Gastroesophageal sphincter (tissue), 4 donors: ENCODE measurements at regions not wholly inside any gene's neighbourhood (a gene's known extent, or its start where the extent isn't known, plus 50 kb on each side); places are given as distances from the start of the nearest gene placed in this dataset.

Experiments used
- ATAC-seq: fragments of 150-250 bp; one replicate; pipeline ENCODE4 v1.9.1; 2016; ENCODE audit warnings: mild to moderate bottlenecking, moderate library complexity
- H3K27ac ChIP-seq, 4 donors: fragments of 200-600 bp; sonication (generic) in 3 of 4; 1 replicate in 3 of 4; 2 replicates in 1 of 4; pipeline ENCODE4 v1.5.1; 2016 to 2019
- H3K27me3 ChIP-seq: fragments of 200-600 bp; sonication (generic); one replicate; pipeline ENCODE4 v1.5.1; 2019
- H3K36me3 ChIP-seq, 2 donors: fragments of 200-600 bp; sonication (generic); one replicate each; pipeline ENCODE4 v1.5.1; 2019; ENCODE audit warnings: control low read depth in 1 of 2
- H3K4me1 ChIP-seq, 3 donors: fragments of 200-600 bp; sonication (generic); 1 replicate in 2 of 3; 2 replicates in 1 of 3; pipeline ENCODE4 v1.5.1; 2016 to 2019; ENCODE audit warnings: control low read depth in 2 of 3
- H3K4me3 ChIP-seq, 2 donors: fragments of 200-600 bp; sonication (generic); one replicate each; pipeline ENCODE4 v1.5.1; 2019; ENCODE audit warnings: mild to moderate bottlenecking in 1 of 2, moderate library complexity in 1 of 2
- H3K9me3 ChIP-seq, 3 donors: fragments of 200-600 bp; sonication (generic); one replicate each; pipeline ENCODE4 v1.5.1; 2017 to 2019; ENCODE audit warnings: control low read depth in 2 of 3
- CTCF ChIP-seq, 4 experiments: fragments of 200-600 bp in 2 of 4; fragments of 450-650 bp in 2 of 4; sonication (generic) in 1 of 4; IDR thresholded peaks; one replicate each; pipeline ENCODE4 v1.5.1; 2017 to 2019; ENCODE audit warnings: antibody characterized with exemption in 4 of 4, mild to moderate bottlenecking in 2 of 4, moderate library complexity in 2 of 4
- EP300 ChIP-seq: sonication (generic); formaldehyde crosslinking; IDR thresholded peaks from one replicate; pipeline ENCODE4 v1.6.1; 2017; ENCODE audit warnings: antibody characterized with exemption, mild to moderate bottlenecking
- POLR2A ChIP-seq, 2 donors: fragments of 450-650 bp; IDR thresholded peaks; one replicate each; pipeline ENCODE4 v1.6.1; 2017; ENCODE audit warnings: antibody characterized with exemption in 2 of 2, mild to moderate bottlenecking in 2 of 2, moderate library complexity in 1 of 2
- POLR2AphosphoS5 ChIP-seq: sonication (generic); formaldehyde crosslinking; IDR thresholded peaks from one replicate; pipeline ENCODE4 v1.6.1; 2017; ENCODE audit warnings: antibody characterized with exemption
- WGBS, 2 donors: methylation state at CpG; one replicate each; pipeline ENCODE4 v1.1.5; 2018; ENCODE audit warnings: low coverage in 1 of 2; 5-methylcytosine and 5-hydroxymethylcytosine counted together

GRCh38 chr4:33065749-33066148 lies 2345.6 kb downstream of the PCDH7 start:
- H3K27me3 ChIP-seq = no peaks in the 10 kb centered on the region
- no peak for ATAC-seq
- whole genome bisulfite sequencing, 2 donors = 73 to 86% methylated on average over 4 to 8 of the region's 8 CpGs
- no peak overlapping the region for H3K27ac ChIP-seq
- H3K36me3 ChIP-seq = no peaks in the 10 kb centered on the region
- H3K9me3 ChIP-seq = no peaks in the 10 kb centered on the region
- no peak overlapping the region for H3K4me3 ChIP-seq
- no peaks in the 10 kb centered on the region for H3K4me1 ChIP-seq
- TF ChIP-seq CTCF (IDR thresholded peaks at IDR 0.05) = no peak
- no peak for TF ChIP-seq EP300
- no peak for TF ChIP-seq POLR2AphosphoS5
- no peak for TF ChIP-seq POLR2A (IDR thresholded peaks at IDR 0.05)

- Histone ChIP-seq H3K4me1 (no peaks in the 10 kb centered on the region), H3K4me3 (no peak overlapping the region)
- WGBS, 2 donors = 12 to 14% methylated on average over 1 of the region's 1 CpG
These were observed 2347.1 kb downstream of the PCDH7 start for GRCh38 chr4:33067221-33067620.

GRCh38 chr4:33068539-33068938 lies 2348.4 kb downstream of the PCDH7 start:
- Histone ChIP-seq H3K27ac (no peak overlapping the region), H3K4me1 (no peaks in the 10 kb centered on the region), H3K27me3 (no peaks in the 10 kb centered on the region), H3K4me3 (no peak overlapping the region), H3K36me3 (no peaks in the 10 kb centered on the region), H3K9me3 (no peaks in the 10 kb centered on the region)
- TF ChIP-seq POLR2AphosphoS5 = no peak
- no peak for TF ChIP-seq EP300
- no peak for TF ChIP-seq POLR2A (IDR thresholded peaks at IDR 0.05)
- no peak for TF ChIP-seq CTCF (IDR thresholded peaks at IDR 0.05)
- ATAC-seq = no peak
- 73 to 86% methylated on average over 1 of the region's 1 CpG for WGBS, 2 donors

More at GRCh38 chr4:33067221-33067620, 2347.1 kb downstream of the PCDH7 start:
- no peaks in the 10 kb centered on the region for H3K36me3 ChIP-seq
- no peak for ATAC-seq
- no peak for TF ChIP-seq POLR2AphosphoS5
- no peak for TF ChIP-seq CTCF (IDR thresholded peaks at IDR 0.05)
- H3K27ac ChIP-seq = no peak overlapping the region
- H3K27me3 ChIP-seq = no peaks in the 10 kb centered on the region
- H3K9me3 ChIP-seq = no peaks in the 10 kb centered on the region

DNA sequence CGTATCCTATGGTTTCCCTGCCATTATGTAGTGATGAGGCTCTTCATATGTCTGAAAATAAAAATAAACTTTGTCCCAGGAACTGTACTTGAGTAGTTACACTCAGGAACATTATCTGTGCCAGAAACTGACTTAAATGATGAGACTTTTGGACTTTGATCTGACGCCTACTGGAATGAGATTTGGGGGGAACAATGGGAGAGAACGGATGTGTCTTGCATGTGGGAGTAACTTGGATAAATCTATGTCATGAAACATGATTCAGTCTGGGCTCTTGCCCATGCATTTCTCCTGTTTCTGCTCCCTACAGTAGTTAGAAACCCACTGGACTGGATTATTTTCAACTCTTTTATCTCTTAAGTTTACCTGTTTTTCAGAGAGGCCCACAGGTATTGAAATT lies 2351.4 kb downstream of the PCDH7 start:
- 23 to 29% methylated on average over 3 of the region's 3 CpGs for WGBS, 2 donors
- H3K36me3 ChIP-seq = no peaks in the 10 kb centered on the region
- TF ChIP-seq CTCF (IDR thresholded peaks at IDR 0.05) (no peak), POLR2A (IDR thresholded peaks at IDR 0.05) (no peak)
- no peak overlapping the region for H3K27ac ChIP-seq
- no peak for ATAC-seq
- no peaks in the 10 kb centered on the region for H3K27me3 ChIP-seq
- H3K9me3 ChIP-seq = no peaks in the 10 kb centered on the region
- no peaks in the 10 kb centered on the region for H3K4me1 ChIP-seq
- H3K4me3 ChIP-seq = no peak overlapping the region

DNA sequence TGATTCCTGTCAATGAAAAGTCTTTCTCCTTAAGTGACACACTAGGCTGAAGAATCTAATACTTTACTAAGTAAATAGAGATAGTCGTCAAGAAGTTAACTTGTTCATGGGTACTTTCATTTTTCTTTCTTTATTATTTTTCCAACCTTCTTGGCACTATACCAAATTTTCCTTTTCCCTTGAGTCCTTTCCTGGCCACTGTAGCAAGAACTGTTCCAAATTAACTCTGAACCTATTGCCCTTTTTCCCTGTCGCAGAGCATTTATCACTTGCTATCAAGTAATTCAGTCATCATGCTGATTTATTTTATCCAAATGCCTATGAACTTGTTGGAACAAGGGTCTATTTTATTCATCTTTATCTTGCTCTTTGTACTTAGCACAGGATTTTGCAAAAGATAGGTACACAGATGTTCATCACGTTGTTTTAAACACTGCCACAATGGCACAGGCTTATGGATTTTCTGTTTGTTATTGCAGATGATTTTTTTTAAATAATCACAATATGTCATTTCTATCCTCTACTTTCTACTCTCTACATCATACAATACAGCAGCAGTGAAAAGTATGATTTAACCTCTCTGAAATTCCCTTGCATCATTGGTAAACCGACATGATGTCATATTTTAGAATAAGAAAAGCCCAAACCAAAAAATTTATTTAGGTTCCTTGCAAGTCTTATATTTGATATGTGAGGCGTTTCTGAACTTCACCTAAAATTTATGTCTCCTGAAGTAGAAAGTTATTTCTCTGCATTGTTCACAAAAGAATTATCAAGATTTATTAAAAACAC lies 2352.3 kb downstream of the PCDH7 start:
- Histone ChIP-seq H3K36me3 (no peaks in the 10 kb centered on the region), H3K9me3 (no peaks in the 10 kb centered on the region), H3K4me1 (no peaks in the 10 kb centered on the region), H3K27me3 (no peaks in the 10 kb centered on the region), H3K4me3 (no peak overlapping the region), H3K27ac (no peak overlapping the region)
- TF ChIP-seq POLR2A (IDR thresholded peaks at IDR 0.05) (no peak), CTCF (IDR thresholded peaks at IDR 0.05) (no peak), POLR2AphosphoS5 (no peak), EP300 (no peak)
- no peak for ATAC-seq
- 28 to 39% methylated on average over 4 to 5 of the region's 5 CpGs for WGBS, 2 donors
